Activated T-helper 1 cell treated with anti-CD3 and anti-CD28 coated beads, Interleukin-2, amount 50 U/mL, for 16 hours (primary cell): ENCODE measurements at regions not wholly inside any gene's neighbourhood (a gene's known extent, or its start where the extent isn't known, plus 50 kb on each side); places are given as distances from the start of the nearest gene placed in this dataset.

Source experiments
- DNase-seq, 2 donors: peaks; one replicate each; pipeline ENCODE4 v3.0.0-alpha.2; 2020; ENCODE audit warnings: low read depth in 1 of 2, low spot score in 1 of 2

DNA sequence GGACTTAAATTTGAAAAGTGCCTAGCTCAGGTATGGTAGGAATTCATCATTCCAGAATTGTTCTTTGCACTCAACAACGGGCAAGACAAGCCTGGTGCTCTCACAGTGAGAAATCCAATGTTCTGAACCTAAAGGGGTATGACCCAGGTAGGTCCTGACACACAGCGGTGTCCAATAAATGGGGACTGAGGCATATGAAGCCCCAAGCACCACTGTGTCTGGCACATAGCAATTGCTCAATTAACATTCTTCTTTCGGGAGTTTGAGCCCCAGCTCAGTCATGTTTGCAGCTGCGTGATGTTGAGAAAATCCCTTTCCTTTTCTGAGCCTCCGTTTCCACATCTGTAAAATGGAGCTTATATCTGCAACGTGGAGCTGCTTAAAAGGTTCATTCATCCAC, 535.8 kb downstream of the MIAT start:
- no peak for DNase-seq

DNA sequence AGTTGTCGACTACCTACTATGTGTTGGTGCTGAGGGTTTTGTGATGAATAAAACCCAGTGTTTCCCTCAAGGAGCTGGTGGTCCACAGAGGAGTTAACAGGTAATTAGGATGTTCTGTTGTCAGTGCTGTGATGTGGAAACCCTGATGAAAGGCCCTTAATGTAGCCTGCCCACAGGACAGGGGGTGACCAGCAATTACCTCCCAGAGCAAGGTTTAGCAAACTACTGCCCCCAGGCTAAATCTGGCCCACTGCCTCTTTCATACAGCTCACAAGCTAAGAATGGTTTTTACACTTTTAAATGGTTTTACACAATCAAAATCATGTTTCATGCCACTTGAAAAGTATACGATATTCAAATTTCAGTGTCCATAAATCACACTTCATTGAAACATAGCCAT, 536.2 kb downstream of the MIAT start:
- DNase-seq = no peak

DNA sequence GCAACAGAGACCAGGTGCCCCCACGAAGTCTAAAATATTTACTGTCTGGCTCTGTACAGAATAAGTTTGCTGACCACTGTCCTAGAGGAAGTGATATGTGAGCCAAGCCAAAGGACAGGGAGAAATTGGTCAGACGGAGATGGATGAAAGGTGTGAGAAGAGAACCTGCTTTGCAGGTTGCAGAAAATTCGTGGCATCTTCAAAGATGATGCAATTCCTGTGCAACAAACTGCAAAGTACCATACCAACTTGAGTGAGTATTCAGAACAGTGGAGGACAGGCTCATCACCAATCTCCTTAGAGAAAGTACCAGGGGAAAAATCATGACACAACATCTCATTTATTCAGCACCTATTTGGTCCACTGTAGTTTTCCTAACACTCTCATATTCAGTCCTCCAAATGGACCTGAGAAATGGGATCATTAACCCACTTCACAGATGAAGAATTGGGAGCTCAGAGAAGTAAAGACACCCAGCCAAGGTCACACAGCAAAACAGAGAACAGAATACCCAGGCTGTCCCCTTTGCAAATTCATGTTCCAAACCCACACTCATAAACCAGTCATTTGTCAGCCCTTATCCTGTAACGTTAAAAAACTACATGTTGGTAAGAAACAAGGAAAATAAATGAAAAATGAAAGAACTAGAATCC, 536.8 kb downstream of the MIAT start:
- DNase-seq = no peak

DNA sequence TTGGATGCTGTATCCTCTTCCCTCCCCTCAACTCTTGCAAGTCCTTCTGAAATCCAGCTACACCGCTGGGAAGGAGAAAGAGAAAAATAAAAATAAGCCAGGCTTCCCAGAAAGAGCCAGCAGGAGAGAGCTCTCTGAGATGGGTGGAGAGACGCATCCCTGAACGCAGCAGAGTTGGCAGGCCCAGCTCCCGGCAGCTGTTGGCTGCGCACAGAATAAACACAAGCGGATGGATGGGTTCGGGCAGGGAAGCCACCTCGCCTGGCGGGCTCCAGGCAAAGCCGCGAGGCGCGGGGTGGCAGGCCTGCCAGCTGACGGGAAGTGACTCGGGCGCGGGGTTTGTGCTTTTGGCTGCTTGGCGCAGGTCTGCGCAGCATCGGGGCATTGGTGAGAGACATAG, 537.7 kb downstream of the MIAT start:
- DNase-seq = no peak

DNA sequence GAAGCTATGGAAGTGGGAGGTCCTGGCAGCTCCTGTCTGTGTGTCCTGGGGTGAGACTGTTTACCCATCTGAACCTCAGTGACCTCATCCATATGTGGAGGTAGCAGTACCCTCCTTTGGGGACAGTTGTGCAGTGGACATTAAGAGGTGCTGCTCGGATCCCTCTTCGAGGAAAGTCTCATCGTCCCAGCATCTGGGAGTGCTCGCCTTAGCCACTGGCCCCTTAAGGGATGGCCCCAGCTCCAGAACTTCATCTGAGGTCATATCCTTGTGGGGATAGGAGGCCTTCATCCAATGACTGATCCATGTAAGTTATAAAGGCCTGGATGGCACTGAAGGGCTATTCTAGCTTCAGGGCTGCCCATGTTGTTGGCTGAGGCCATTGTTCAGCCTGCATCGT, 538.1 kb downstream of the MIAT start:
- DNase-seq = no peak

DNA sequence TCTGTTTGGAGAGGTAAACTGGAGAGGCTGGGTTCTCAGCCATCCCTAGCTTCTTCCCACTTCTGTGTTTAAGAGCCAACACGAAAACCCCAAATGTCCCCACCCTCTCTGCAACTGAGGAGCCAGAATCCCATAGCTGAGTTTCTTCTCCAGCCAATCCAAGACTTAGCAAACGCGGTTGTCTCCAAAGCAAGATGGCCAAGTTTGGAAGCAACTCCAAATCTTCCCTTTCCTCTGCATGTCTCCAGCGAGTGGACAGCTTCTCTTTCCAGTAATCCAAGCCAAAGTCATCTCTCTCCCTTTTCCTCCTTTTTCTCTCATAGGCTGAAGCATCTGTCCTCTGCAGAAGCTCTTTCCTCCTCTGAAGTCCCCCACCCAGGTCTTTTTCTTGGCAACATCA, 539.2 kb downstream of the MIAT start:
- no peak for DNase-seq

DNA sequence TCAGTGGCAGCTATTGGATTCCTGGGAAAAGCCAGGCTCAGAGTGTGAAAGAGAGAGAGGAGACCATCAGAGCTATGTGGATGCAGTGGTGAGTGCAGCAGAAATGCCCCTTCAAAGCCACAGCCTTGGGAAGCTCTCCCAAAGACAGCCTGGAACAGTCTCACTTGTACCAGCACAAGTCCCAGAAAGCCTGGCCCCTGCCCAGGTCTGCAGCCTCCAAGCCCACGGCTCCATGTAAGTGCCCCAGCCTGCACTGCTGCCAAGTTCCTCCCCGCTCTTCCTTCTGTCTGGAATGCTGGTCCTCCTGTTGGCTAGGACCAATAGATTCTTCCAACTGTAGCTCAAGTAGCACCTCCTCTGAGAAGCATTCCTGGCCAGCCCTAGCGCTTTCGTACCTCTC, 539.7 kb downstream of the MIAT start:
- no peak for DNase-seq

DNA sequence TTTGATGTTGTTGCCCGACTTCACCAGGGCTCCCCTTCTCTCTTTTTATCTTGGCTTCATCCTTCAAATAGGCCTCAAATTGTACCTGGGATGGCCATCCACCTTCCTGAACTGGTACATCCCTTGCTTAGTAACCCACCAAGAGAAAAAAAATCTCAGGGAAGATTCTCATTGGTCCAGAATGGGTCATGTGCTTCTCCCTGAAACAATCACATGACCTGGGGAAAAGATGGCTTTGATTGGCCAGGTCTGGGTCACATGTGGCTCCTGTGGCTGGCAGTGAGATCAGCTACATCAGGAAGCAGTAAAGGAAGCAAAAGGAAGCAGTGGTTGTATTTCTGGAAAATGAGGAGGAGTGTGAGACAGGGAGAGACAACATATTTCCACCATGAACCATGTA, 540.2 kb downstream of the MIAT start:
- no peak for DNase-seq

DNA sequence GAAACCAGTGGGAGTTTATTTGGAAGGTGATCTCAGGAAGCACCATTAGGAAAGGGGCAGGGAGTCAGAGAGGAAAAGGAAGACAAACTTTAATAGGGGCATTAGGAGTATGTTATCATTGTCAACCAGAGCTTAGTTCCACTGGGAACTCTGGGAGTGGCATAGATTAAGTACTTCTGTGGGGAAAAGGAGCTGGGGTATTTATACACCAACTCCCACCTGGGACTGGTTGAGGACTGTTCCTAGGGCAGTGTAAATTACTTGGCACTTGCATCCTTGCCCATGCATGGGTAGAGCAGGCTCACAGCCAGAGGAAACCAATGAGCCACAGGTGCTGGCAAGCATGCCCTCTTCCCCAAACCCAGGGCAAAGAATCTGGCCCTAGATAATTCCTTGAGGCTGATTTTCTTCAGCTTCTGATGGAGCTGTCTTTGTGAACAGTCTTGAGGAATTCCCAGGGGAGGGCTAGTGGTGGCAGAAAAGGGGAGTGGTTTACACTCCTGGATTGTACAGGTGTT, 541.2 kb downstream of the MIAT start:
- DNase-seq = no peak

DNA sequence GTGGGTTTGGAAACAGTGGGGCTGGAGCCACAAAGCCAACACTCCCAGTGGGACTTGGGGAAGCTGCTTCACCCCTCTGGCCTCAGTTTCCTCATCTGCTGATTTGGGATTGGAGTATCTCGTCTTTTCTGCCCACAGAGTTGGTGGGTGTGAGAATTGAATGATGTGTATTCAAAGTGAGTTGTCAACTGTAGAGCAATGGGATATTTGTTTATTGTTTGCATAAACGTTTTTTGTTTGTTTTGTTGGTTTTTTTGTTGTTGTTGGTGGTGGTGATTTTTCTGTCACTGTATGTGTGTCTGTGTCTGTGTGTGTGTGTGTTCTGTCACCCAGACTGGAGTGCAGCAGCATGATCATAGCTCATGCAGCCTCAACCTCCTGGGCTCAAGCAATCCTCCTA, 542.0 kb downstream of the MIAT start:
- DNase-seq = no peak

DNA sequence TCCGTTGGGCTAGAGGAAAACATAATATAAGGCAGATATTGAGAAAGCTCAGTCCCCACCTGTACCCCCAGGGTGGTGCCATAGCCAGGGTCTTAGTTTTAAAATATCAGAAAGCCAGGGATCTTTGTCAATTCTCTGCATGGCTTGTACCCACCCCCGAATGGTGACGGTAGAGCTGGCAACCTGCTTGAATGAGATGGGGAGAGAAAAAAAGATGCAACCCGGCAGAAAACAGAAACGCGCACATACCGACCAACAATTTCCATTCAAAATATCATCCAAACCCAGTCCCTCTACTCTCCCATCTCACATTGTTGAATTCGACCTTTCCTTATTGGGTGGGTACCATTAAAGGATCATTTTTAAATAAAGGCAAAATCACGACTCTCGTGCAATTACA, 543.9 kb downstream of the MIAT start:
- no peak for DNase-seq

DNA sequence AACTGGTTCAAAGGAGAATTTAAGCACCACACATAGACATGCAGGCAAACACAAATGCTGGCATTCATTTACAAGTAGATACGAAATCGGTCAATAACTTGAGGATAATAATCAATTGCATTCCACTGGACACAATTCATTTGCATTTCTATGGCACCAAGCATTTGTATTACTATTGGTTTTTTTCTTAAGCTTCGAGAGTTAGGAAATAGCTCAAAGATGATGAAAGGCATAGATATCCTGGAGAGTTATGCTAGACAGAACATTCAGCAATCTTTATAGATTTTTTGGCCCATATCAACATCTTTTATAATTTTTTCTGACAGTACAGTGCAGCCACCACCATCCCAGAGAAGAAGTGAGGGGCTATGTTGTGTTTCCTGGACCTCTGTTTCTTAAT, 544.4 kb downstream of the MIAT start:
- DNase-seq = no peak

DNA sequence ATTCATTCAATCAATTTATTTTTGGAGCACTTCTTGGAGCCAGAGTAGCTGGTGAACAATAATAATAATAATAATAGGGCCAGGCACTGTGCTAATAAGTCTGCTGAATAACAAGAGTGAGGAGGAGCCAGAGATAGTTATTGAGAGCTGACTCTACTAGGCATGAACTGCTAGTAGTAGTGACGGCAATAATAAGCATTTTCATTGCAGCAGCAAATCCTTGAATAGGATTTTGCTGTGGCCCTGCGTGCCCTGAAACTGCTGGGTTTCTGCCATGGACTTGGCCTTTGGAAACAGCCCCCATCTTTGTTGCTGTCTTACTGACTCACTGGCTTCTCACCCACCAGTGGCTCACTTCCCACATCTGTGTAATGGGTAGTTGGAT, 545.9 kb downstream of the MIAT start:
- DNase-seq = no peak

DNA sequence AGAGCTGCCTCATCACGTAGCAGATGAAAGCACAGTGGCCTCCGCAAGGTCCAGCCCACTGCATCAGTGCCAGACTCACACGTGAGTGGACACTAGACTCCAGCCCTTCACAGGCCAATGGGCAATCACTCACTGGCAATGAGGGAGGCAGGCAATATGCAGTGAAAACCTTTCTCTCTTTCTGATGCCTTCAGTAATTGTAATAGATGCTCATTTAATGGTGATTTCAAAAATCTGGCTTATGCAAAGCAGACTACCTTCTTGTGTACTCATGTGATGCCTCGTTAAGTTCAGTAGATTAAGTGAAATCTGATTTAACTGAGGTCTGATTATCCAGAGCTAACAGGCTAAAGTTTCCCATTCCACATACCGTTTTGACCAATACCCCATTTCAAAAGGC, 546.9 kb downstream of the MIAT start:
- DNase-seq = no peak

DNA sequence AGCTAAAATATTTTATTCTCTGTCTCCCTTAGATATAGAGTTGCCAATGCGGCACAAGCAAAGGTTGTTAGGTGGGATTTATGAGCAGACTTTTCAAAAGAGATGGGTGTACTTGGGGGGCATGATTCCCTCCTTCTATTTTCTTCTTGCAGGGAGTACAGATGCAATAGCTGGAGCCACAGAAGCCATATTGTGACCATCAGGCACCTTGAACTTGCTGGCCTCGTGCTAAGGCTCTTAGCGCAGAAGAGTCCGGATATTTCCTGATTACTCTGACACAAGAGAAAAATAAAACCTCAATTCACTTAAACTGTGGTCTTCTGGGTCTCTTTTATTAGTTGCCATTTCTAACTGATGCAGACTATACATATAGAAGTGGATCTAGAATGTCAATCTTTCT, 547.4 kb downstream of the MIAT start:
- no peak for DNase-seq

DNA sequence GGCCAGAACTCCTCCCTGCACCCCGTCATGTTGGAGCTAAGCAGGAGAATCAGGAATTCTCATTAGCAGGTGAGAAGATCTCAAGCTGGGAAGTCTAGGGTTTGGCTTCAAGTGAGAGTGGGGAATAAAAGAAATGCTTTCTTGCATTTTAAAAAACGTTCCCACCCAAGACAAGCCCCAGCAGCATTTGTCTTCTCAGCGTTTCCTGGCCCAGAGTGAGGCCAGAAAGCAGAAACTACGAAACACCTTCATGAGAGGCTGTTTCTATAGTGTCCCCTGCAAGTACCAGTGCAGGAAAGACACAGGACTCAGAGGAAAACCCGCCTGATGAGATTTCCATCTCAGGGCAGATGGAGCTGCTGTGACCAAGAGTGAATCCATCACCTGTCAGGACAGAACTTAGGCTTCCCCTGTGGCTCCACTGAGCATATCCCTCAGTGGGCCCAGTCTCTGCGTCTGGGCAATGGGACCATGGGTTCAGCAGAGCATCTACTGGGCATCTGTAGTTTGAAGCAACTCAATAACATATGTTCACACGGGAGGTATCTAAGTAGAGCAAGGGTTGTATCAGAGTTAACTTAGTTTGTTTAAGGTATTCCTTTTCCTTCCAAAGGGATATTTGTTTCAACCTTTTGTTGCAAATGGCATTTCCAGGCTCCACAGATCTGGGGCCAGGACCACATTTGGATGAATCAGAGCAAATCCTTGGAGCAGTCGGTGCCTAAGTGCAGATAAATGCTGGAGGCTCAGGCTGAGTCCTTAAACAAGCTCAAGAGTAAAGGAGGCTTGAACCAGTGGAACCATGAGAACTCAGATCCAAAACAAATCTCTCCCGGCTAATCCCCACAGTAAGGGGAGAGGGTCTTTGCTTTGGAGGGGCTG, 548.3 kb downstream of the MIAT start:
- no peak for DNase-seq

DNA sequence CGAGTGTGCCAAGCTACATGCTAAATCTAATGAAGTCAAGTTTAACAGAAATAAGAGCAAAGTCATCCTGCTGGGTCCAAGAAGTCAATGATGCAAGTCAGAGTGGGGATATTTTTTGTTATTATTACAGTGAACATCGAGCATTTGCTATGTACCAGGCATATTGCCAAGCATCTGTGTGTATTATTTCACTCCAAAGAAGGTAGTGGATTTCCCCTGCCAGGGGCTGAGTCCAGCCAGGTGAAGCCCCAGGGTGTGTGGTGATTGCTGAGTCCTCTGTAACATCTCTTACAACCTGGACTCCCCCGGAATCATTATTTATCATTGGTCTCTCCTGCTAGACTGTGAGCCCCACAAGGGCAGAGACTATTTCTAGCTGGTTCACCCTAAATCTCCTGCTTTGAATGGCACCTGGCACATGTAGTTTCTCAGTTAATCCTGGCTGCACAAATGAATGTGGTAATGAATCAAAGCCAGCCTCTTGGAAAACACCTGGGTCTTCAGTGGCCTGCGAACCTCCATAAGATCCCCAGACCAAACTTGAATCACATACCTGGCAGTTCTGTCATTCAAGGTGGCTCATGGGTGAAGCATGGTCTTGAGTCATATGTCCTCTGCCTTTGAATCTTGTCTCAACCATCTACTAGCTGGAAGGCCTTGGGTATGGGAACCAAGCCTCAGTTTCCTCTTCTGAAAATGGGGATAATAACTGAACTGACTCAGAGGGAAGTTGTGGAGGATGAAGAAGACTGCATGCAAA, 549.2 kb downstream of the MIAT start:
- DNase-seq = no peak

DNA sequence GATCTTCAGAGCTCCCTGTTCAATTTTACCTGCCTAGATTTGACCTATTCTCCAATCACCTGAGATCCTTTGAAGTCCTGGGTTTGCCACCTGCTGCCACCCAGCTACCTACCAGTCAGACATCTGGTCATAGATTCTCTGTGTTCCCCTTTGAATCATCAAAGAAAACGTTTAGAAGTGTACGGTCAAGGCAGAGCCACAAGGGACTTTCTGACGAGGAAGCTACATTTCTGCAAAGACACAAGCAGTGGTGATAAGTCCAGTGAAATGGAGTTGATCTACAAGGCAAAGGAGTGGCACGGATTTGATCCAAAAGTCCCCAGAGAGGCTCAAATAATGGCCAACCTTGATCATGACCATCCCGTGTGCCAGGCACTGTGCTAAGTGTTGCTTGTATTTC, 549.9 kb downstream of the MIAT start:
- DNase-seq = no peak

DNA sequence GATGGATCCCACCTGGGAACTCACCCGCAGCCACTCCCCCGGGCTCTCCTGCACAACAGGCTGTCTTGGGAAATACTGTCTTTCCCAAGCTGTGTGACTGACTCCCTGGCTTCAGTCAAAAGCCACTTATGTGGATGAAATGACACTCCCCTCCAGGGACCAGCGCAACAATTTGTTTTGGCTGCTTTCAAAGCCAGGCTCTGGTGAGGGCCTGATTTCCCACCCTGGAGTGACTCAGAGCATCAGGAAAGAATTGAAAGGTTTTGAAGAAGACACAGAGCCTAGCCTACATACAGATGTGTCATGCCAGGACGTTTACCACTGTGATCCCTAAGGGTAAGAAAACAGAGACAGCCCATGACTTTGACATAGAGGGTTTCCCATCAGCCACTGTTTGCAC, 550.5 kb downstream of the MIAT start:
- no peak for DNase-seq

DNA sequence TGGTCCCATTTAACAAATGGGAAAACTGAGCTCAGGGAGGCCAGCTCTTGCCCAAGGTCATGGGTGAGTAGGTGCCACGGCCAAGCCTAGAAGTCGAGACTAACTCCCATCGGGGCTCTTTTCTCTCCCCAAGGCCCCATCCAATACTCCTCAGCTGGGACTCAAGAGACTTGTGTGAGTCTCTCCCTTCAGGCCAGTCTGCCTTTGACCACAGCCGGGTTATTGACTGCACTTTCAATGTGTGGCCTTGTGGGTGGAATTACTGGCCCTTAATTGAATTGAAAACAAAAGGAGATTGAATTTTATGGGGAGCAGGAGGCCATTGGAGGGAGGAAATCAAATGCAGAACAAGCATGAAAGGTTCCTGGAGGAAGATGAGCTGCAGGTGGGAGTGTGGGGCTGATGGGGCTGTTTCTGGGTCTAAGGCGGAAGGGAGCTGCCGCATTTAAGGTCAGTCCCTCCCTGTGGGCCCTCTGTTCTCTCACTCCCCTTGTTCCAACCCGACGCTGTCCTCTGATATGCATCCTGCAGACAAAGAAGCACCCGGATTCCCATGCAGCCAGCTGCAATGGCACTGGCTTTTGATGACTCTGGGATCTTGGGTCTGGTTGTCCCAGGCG, 552.8 kb downstream of the MIAT start:
- DNase-seq = no peak

DNA sequence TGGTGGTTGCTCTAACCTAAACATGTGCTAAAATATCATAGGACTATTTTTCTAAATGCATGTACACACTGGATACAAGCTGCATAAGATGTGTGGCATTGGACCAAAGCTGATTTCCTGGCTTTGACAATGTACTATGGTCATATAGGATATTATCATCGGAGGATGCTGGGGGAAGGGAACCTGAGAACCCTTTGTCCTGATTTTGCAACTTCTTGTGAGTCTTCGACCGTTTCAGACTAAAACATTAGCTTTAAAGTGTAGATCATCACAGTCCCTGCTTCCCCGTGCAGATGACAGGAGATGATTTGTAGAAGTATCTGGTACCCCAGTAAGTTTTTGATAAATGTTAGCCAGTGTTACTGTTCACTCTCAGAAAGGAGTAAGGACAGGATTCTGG, 554.7 kb downstream of the MIAT start:
- no peak for DNase-seq
